GM13977 (cell line): ENCODE measurements at regions not wholly inside any gene's neighbourhood (a gene's known extent, or its start where the extent isn't known, plus 50 kb on each side); places are given as distances from the start of the nearest gene placed in this dataset.

Experiments used
- DNase-seq: peaks from one replicate; pipeline ENCODE4 v3.0.0; 2012; ENCODE audit warnings: low spot score
- CTCF ChIP-seq: IDR thresholded peaks from 2 replicates; pipeline ENCODE4 v1.5.1; 2012; ENCODE audit warnings: mild to moderate bottlenecking, control low read depth; ENCODE audit not compliant: insufficient read depth; ENCODE audit errors: extremely low read depth, missing control alignments
- in situ Hi-C: fragments of 300-500 bp; cut with MboI; formaldehyde crosslinking; loops from one replicate; pipeline ENCODE4 v1.12.0; 2022; ENCODE audit warnings: low sequenced_read_pairs, low pct_unique_long_range_greater_than_20kb, mixed read lengths, inconsistent platforms; ENCODE audit not compliant: unreplicated experiment

- DNase-seq: no peak
- in situ Hi-C loops: no loop called here
- TF ChIP-seq CTCF: no peak
Observed at GRCh38 chr7:22922307-22922706, 91.6 kb downstream of the HYCC1 start.

DNA sequence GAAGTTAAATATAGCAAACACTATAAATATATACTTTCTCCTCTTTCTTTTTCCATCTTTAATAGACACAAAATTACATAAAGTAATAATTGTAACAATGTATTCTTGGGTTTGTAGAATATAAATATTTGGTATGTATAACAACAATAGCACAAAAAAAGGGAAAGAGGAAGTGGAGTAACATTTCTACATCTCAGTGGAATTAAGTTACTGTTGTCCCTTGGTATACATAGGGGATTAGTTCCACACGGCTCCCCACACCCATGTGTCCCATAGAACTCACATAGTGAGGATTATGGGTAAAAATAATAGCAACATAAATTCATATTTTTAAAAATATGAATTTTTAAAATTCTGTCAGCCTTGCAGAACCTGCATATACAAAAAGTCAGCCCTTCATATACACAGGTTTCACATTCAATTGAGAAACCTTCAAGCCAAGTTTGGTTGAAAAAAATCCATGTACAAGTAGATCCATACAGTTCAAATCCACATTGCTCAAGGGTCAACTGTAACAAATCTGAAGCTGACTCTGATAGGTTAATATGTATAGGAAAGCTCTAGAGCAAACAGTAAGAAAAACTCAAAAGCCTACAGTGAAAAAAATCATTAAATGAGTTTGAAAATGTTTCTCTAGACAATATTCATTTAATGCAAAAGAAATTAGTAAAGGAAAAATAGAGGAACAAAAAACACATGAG lies 92.4 kb downstream of the HYCC1 start:
- DNase-seq: no peak
- no peak for TF ChIP-seq CTCF

DNA sequence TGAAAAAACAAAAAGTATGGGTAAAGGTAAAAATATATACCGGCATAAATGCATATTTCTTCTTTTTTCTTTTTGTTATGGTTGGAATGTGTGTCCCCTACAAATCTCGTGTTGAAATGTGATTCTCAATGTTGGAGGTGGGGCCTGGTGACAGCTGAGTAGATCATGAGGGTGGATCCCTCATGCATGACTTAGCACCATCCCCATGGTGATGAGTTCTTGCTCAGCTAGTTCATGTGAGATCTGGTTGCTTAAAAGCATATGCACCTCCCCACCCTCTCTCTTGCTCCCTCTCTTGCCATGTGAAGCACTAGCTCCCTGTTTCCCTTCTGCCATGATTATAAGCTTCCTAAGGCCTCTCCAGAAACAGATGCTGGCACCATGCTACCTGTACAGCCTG lies 93.3 kb downstream of the HYCC1 start:
- in situ Hi-C loops: no loop called here
- TF ChIP-seq CTCF: no peak
- DNase-seq: no peak

More for the DNA sequence above, 92.4 kb downstream of the HYCC1 start:
- in situ Hi-C loops: no loop called here

- in situ Hi-C loops: no loop called here
- TF ChIP-seq CTCF: no peak
- DNase-seq: no peak
Observed at GRCh38 chr7:22913158-22913557, 90.5 kb upstream of the TOMM7 start.

DNA sequence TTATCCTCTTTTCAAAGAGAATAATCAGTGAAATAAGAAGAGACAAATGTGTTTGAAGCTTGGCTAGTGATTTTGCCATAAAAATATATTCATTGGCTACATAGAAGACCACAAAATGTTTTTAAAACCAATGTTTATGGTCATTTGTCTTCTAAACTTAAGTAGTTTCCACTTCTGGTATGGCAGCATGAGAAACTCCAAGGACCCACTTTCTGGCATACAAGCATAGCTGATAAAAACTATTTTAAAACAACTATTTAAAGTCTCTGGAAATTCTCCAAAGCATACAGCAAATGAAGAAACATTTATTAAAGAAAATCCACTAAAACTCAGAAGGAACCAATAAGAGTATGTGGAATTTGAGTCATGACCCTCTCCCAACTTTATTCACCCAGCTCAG lies 89.2 kb upstream of the TOMM7 start:
- no peak for TF ChIP-seq CTCF
- in situ Hi-C loops: no loop called here
- no peak for DNase-seq

DNA sequence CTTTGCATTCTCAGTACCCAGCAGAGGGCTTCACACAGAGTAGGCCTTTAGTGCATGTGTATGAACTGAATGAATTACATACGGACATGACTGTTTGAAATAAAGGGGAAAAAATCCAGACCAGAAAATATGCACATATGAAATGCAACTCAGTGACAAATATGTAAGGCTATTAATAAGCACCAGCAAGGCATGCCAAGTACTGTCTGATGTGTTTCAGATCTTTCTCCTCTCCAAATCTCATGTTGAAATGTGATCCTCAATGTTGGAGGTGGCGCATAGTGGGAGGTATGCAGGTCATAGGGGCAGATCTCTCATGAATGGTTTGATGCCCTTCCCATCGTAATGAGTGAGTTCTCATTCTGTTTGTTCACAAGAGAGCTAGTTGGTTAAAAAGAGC lies 87.3 kb upstream of the TOMM7 start:
- in situ Hi-C loops: no loop called here
- DNase-seq: no peak
- no peak for TF ChIP-seq CTCF
